ENCODE measurements at regions not wholly inside any gene's neighbourhood (a gene's known extent, or its start where the extent isn't known, plus 50 kb on each side); places are given as distances from the start of the nearest gene placed in this dataset.

DNA sequence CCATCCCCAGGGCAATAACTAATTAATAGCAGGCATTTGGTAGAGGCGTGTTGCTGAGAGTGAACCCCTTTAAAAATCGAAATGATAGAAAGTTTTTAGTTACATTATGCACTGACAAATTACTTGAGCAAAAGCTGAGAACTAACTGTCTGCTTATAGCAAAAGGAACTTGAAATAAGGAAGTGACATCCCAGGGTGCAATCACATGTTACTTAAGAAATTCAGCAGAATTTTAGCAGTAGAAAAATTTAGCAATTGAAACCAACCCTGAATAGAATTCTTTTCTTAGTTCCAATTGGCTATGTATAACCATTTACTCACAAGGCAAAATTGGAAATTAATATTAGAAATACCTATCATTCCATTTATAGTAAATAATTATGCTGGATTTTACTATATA, 139.5 kb upstream of the SAMSN1 start (continued):
- TF ChIP-seq, protein P1, sequence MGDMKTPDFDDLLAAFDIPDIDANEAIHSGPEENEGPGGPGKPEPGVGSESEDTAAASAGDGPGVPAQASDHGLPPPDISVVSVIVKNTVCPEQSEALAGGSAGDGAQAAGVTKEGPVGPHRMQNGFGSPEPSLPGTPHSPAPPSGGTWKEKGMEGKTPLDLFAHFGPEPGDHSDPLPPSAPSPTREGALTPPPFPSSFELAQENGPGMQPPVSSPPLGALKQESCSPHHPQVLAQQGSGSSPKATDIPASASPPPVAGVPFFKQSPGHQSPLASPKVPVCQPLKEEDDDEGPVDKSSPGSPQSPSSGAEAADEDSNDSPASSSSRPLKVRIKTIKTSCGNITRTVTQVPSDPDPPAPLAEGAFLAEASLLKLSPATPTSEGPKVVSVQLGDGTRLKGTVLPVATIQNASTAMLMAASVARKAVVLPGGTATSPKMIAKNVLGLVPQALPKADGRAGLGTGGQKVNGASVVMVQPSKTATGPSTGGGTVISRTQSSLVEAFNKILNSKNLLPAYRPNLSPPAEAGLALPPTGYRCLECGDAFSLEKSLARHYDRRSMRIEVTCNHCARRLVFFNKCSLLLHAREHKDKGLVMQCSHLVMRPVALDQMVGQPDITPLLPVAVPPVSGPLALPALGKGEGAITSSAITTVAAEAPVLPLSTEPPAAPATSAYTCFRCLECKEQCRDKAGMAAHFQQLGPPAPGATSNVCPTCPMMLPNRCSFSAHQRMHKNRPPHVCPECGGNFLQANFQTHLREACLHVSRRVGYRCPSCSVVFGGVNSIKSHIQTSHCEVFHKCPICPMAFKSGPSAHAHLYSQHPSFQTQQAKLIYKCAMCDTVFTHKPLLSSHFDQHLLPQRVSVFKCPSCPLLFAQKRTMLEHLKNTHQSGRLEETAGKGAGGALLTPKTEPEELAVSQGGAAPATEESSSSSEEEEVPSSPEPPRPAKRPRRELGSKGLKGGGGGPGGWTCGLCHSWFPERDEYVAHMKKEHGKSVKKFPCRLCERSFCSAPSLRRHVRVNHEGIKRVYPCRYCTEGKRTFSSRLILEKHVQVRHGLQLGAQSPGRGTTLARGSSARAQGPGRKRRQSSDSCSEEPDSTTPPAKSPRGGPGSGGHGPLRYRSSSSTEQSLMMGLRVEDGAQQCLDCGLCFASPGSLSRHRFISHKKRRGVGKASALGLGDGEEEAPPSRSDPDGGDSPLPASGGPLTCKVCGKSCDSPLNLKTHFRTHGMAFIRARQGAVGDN (IDR thresholded peaks at IDR 0.05), result peak; percentile 95
- TF ChIP-seq PKNOX1 (IDR thresholded peaks at IDR 0.05), result no peak
- peak; percentile 45; the same call in 1 of the 2 replicates for TF ChIP-seq MTA2 (IDR thresholded peaks at IDR 0.05; ENCODE audit: low read depth)

DNA sequence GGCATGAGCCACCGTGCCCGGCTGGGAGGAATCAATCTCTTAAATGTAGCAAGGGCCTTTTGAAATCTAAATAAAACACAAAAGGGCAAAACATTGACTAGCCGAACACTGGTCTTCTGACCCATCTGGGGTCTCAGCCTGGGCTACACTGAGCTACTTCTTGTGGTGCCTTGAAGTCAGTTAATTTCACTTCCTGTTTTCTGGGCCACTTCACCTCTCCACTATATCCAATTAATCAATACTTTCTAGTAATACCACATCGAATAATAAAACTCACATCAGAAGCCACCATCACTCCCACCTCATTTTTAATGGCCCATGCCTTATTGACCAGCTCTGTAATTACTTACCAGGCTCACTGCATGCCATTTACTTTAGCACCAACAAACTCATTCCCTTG, 138.0 kb upstream of the SAMSN1 start:
- Histone ChIP-seq H3K4me2 (ENCODE audit: control insufficient read depth, insufficient read depth) (peak overlapping the region; percentile 47; the same call in 1 of the 2 replicates), H3K4me1 (ENCODE audit: control insufficient read depth, insufficient read depth, low read length) (peaks cover 56% of the 10 kb centered on the region), H3K27ac (ENCODE audit: control insufficient read depth, insufficient read depth) (peak overlapping the region; percentile 88), H3K79me2 (ENCODE audit: control insufficient read depth, insufficient read depth, low read length) (no peaks in the 10 kb centered on the region), H3K9ac (ENCODE audit: control insufficient read depth, insufficient read depth, low read length) (peak overlapping the region; percentile 47; the same call in 1 of the 2 replicates), H3K36me3 (ENCODE audit: control insufficient read depth in 2 of 2, insufficient read depth in 2 of 2, low read length in 1 of 2) (no peaks in the 10 kb centered on the region), H3K9me3 (replicated peaks; ENCODE audit: control insufficient read depth, insufficient read depth, low read length) (peaks cover 2% of the 10 kb centered on the region; the same call in 1 of the 3 replicates), H3K4me3 (no peak overlapping the region), H3K27me3 (replicated peaks in 1 of 2; ENCODE audit: control insufficient read depth in 2 of 2, insufficient read depth in 2 of 2, low read length in 1 of 2) (no peaks in the 10 kb centered on the region), H2AFZ (ENCODE audit: control insufficient read depth, low read depth, low read length) (peak overlapping the region; percentile 57), H4K20me1 (ENCODE audit: control insufficient read depth, insufficient read depth) (no peaks in the 10 kb centered on the region)
- ChIA-PET SMC1A (ENCODE audit: uncharacterized antibody, unreplicated experiment) (interaction anchor here (1.0 to 7.6 kb wide), 3 partner anchors 51 to 187 kb away, joined by 3 to 84 read pairs (median 13); no protein-coding TSS in a partner anchor), POLR2A (interaction anchor here (1.0 kb wide), 1 partner anchor 125 kb away, joined by 3 read pairs; no protein-coding TSS in a partner anchor), CTCF (interaction anchor here (1.7 kb wide), 1 partner anchor 91 kb away, joined by 4 read pairs; no protein-coding TSS in a partner anchor), RAD21 (ENCODE audit: unreplicated experiment) (interaction anchor here (1.1 to 6.0 kb wide), 3 partner anchors 51 to 231 kb away, joined by 3 to 91 read pairs (median 84); no protein-coding TSS in a partner anchor)
- ATAC-seq, result peak; percentile 52
- peak; percentile 25 for DNase-seq (ENCODE audit: low read depth, low spot score)
- FAIRE-seq, result no peak
- 47% methylated on average over 4 of the region's 4 CpGs for WGBS (ENCODE audit: insufficient coverage, insufficient replicate concordance, low lambda C conversion rate, missing lambda C conversion rate)
- in situ Hi-C loops (cut with MboI) (no loop called here), intact Hi-C loops (cut with micrococcal nuclease; ENCODE audit: unreplicated experiment) (loop anchor here (10.0 kb wide), 1 partner anchor 141 kb away; no protein-coding TSS in a partner anchor)
- no TSS peak for BruUV-seq (replicated peaks)
- TF ChIP-seq MTA2 (IDR thresholded peaks at IDR 0.05; ENCODE audit: low read depth) (peak; percentile 79), EED (IDR thresholded peaks at IDR 0.05; ENCODE audit: low read depth) (peak; percentile 44; the same call in 1 of the 2 replicates), ZSCAN29 (IDR thresholded peaks at IDR 0.05) (no peak), FOS (IDR thresholded peaks at IDR 0.05; ENCODE audit: borderline replicate concordance, extremely low read depth, insufficient read length) (no peak), E2F8 (IDR thresholded peaks at IDR 0.05; ENCODE audit: low read depth, partially characterized antibody) (no peak), PML (IDR thresholded peaks at IDR 0.05; ENCODE audit: low read length) (no peak), SPI1 (IDR thresholded peaks at IDR 0.05; ENCODE audit: borderline replicate concordance, insufficient read depth, low read depth, low read length) (peak; percentile 98), ZNF207 (IDR thresholded peaks at IDR 0.05; ENCODE audit: borderline replicate concordance) (no peak), ETV6 (conservative IDR thresholded peaks at IDR 0.05 in 1 of 2, IDR thresholded peaks at IDR 0.05 in 1 of 2; ENCODE audit: borderline replicate concordance in 1 of 2, low read depth in 1 of 2) (0 out of 4 replicates have a peak, but pooled peaks of 1 of the 2 experiments have one; percentile 1)
- TF ChIP-seq, protein P2, sequence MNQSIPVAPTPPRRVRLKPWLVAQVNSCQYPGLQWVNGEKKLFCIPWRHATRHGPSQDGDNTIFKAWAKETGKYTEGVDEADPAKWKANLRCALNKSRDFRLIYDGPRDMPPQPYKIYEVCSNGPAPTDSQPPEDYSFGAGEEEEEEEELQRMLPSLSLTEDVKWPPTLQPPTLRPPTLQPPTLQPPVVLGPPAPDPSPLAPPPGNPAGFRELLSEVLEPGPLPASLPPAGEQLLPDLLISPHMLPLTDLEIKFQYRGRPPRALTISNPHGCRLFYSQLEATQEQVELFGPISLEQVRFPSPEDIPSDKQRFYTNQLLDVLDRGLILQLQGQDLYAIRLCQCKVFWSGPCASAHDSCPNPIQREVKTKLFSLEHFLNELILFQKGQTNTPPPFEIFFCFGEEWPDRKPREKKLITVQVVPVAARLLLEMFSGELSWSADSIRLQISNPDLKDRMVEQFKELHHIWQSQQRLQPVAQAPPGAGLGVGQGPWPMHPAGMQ (IDR thresholded peaks at IDR 0.05; ENCODE audit: borderline replicate concordance), result no peak
